GM19372 (cell line): ENCODE measurements at regions not wholly inside any gene's neighbourhood (a gene's known extent, or its start where the extent isn't known, plus 50 kb on each side); places are given as distances from the start of the nearest gene placed in this dataset.
"Not testable (repeated sequence)": the region's sequence is repeated elsewhere in the genome, so short reads cannot be mapped to it uniquely, and the experiment has no call there.

Source experiments
- ATAC-seq: cut with Tn5 transposase; IDR thresholded peaks from one replicate; pipeline ENCODE4 v1.9.1; 2021; ENCODE audit warnings: mild to moderate bottlenecking, low read depth, moderate library complexity; ENCODE audit not compliant: unreplicated experiment

GRCh38 chr5:174459071-174459702 lies 265.2 kb upstream of the MSX2 start:
- no peak for ATAC-seq

- no peak for ATAC-seq
These were observed 264.4 kb upstream of the MSX2 start for GRCh38 chr5:174459832-174460448.

- no peak for ATAC-seq
These were observed 262.3 kb upstream of the MSX2 start for GRCh38 chr5:174462129-174462528.

GRCh38 chr5:174464504-174465165 lies 259.7 kb upstream of the MSX2 start:
- no peak for ATAC-seq

- ATAC-seq, result not testable (repeated sequence)
These were observed 252.9 kb upstream of the MSX2 start for GRCh38 chr5:174471528-174471927.

GRCh38 chr5:174472956-174473355 lies 251.4 kb upstream of the MSX2 start:
- no peak for ATAC-seq

- not testable (repeated sequence) for ATAC-seq
These were observed 248.4 kb upstream of the MSX2 start for GRCh38 chr5:174476001-174476400.

- ATAC-seq, result no peak
These were observed 245.1 kb upstream of the MSX2 start for GRCh38 chr5:174479325-174479724.

GRCh38 chr5:174481737-174482136 lies 242.6 kb upstream of the MSX2 start:
- no peak for ATAC-seq

- ATAC-seq, result no peak
These were observed 241.8 kb upstream of the MSX2 start for GRCh38 chr5:174482607-174483024.

GRCh38 chr5:174483411-174483810 lies 241.0 kb upstream of the MSX2 start:
- no peak for ATAC-seq

GRCh38 chr5:174489215-174489614 lies 235.2 kb upstream of the MSX2 start:
- ATAC-seq, result no peak

- ATAC-seq, result no peak
These were observed 234.3 kb upstream of the MSX2 start for GRCh38 chr5:174489920-174490597.

- no peak for ATAC-seq
These were observed 233.7 kb upstream of the MSX2 start for GRCh38 chr5:174490728-174491127.

GRCh38 chr5:174491265-174491664 lies 233.1 kb upstream of the MSX2 start:
- ATAC-seq, result no peak

- ATAC-seq, result no peak
These were observed 232.5 kb upstream of the MSX2 start for GRCh38 chr5:174491761-174492350.

GRCh38 chr5:174493530-174493929 lies 230.9 kb upstream of the MSX2 start:
- no peak for ATAC-seq

GRCh38 chr5:174497939-174498338 lies 226.4 kb upstream of the MSX2 start:
- not testable (repeated sequence) for ATAC-seq

GRCh38 chr5:174498575-174498974 lies 225.8 kb upstream of the MSX2 start:
- not testable (repeated sequence) for ATAC-seq

GRCh38 chr5:174500636-174501035 lies 223.7 kb upstream of the MSX2 start:
- ATAC-seq, result no peak
